Suprapubic skin (tissue), 4 donors: ENCODE measurements at regions not wholly inside any gene's neighbourhood (a gene's known extent, or its start where the extent isn't known, plus 50 kb on each side); places are given as distances from the start of the nearest gene placed in this dataset.

Experiments
- EP300 ChIP-seq: sonication (generic); formaldehyde crosslinking; IDR thresholded peaks from one replicate; pipeline ENCODE4 v1.6.1; 2017; ENCODE audit warnings: antibody characterized with exemption
- POLR2A ChIP-seq, 2 donors: fragments of 450-650 bp; IDR thresholded peaks; one replicate each; pipeline ENCODE4 v1.6.1; 2017; ENCODE audit warnings: antibody characterized with exemption in 2 of 2, mild to moderate bottlenecking in 2 of 2, moderate library complexity in 2 of 2
- POLR2AphosphoS5 ChIP-seq, 3 donors: sonication (generic); formaldehyde crosslinking; IDR thresholded peaks; one replicate each; pipeline ENCODE4 v1.6.1; 2017; ENCODE audit warnings: antibody characterized with exemption in 3 of 3
- TF ChIP-seq, protein P1 (sequence below), 2 donors: fragments of 200-600 bp in 1 of 2; fragments of 450-650 bp in 1 of 2; sonication (generic) in 1 of 2; IDR thresholded peaks; one replicate each; pipeline ENCODE4 v1.5.1; 2016 to 2019; ENCODE audit warnings: antibody characterized with exemption in 2 of 2, mild to moderate bottlenecking in 1 of 2, moderate library complexity in 1 of 2

DNA sequence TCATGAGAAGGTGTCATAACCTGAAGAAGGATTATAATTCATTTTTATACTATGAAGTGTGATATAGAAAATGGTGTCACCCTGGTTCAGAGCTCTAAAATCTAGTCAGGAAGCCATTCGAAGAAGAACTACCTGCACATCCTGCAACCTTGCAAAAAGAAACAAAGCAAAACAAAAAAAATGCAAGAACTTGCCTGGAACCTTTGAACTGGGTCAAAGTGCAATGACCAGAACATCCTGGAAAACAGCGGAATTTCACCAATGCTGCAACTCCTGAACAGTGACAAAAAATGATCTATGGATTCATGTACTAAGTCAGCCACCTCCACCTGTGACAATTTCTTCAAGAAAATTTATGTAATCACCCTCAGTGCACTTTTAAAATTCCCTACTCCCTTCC is 1083.3 kb upstream of the GYPC start:
- TF ChIP-seq POLR2A (IDR thresholded peaks at IDR 0.05), result no peak
- TF ChIP-seq, protein P1, sequence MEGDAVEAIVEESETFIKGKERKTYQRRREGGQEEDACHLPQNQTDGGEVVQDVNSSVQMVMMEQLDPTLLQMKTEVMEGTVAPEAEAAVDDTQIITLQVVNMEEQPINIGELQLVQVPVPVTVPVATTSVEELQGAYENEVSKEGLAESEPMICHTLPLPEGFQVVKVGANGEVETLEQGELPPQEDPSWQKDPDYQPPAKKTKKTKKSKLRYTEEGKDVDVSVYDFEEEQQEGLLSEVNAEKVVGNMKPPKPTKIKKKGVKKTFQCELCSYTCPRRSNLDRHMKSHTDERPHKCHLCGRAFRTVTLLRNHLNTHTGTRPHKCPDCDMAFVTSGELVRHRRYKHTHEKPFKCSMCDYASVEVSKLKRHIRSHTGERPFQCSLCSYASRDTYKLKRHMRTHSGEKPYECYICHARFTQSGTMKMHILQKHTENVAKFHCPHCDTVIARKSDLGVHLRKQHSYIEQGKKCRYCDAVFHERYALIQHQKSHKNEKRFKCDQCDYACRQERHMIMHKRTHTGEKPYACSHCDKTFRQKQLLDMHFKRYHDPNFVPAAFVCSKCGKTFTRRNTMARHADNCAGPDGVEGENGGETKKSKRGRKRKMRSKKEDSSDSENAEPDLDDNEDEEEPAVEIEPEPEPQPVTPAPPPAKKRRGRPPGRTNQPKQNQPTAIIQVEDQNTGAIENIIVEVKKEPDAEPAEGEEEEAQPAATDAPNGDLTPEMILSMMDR (IDR thresholded peaks at IDR 0.05), result no peak
- TF ChIP-seq POLR2AphosphoS5 (IDR thresholded peaks at IDR 0.05), result no peak
- no peak for TF ChIP-seq EP300
